Loucy (cell line): ENCODE measurements at regions not wholly inside any gene's neighbourhood (a gene's known extent, or its start where the extent isn't known, plus 50 kb on each side); places are given as distances from the start of the nearest gene placed in this dataset.

ENCODE experiments used
- H2AFZ ChIP-seq: fragments of 200-600 bp; sonication (generic); 2 replicates; pipeline ENCODE4 v1.6.0; 2016; ENCODE audit warnings: antibody characterized with exemption, mild to moderate bottlenecking, low read length, moderate library complexity
- H3F3A ChIP-seq: fragments of 200-600 bp; 2 replicates; pipeline ENCODE4 v1.6.0; 2016; ENCODE audit warnings: antibody characterized with exemption, low read depth, mild to moderate bottlenecking
- H3K27me3 ChIP-seq: fragments of 200-600 bp; sonication (generic); 2 replicates; pipeline ENCODE4 v1.6.1; 2014; ENCODE audit warnings: low read length, mild to moderate bottlenecking; ENCODE audit not compliant: insufficient read depth, poor library complexity, severe bottlenecking
- H3K36me3 ChIP-seq: fragments of 200-600 bp; sonication (generic); 2 replicates; pipeline ENCODE4 v1.6.1; 2016; ENCODE audit warnings: low read length; ENCODE audit not compliant: insufficient read depth
- H3K4me1 ChIP-seq: fragments of 200-600 bp; sonication (generic); 2 replicates; pipeline ENCODE4 v1.5.1; 2014; ENCODE audit warnings: low read length, mild to moderate bottlenecking; ENCODE audit not compliant: insufficient read depth, poor library complexity, severe bottlenecking
- H3K4me2 ChIP-seq: fragments of 200-600 bp; sonication (generic); 2 replicates; pipeline ENCODE4 v1.6.0; 2014; ENCODE audit warnings: antibody characterized with exemption, low read length, low read depth, mild to moderate bottlenecking; ENCODE audit not compliant: poor library complexity, severe bottlenecking
- H3K4me3 ChIP-seq: fragments of 200-600 bp; sonication (generic); 2 replicates; pipeline ENCODE4 v1.5.1; 2014; ENCODE audit warnings: low read length, mild to moderate bottlenecking, mixed read lengths; ENCODE audit not compliant: poor library complexity, severe bottlenecking
- H3K79me2 ChIP-seq: fragments of 200-600 bp; sonication (generic); 2 replicates; pipeline ENCODE4 v1.6.1; 2014; ENCODE audit warnings: low read length; ENCODE audit not compliant: insufficient read depth
- H3K9ac ChIP-seq: fragments of 200-600 bp; sonication (generic); 2 replicates; pipeline ENCODE4 v1.6.0; 2014; ENCODE audit warnings: mild to moderate bottlenecking, low read depth, low read length, moderate library complexity; ENCODE audit not compliant: poor library complexity, severe bottlenecking
- H3K9me2 ChIP-seq: fragments of 200-600 bp; sonication (generic); replicated peaks from 2 replicates; pipeline ENCODE4 v1.6.1; 2016; ENCODE audit warnings: low read depth, low read length, mixed read lengths
- H3K9me3 ChIP-seq: fragments of 200-600 bp; sonication (generic); 2 replicates; pipeline ENCODE4 v1.6.1; 2014; ENCODE audit warnings: mild to moderate bottlenecking, antibody characterized with exemption, low read length, low read depth; ENCODE audit not compliant: insufficient read depth
- H4K20me1 ChIP-seq: fragments of 200-600 bp; sonication (generic); 2 replicates; pipeline ENCODE4 v1.6.0; 2014; ENCODE audit warnings: antibody characterized with exemption, low read length, mild to moderate bottlenecking; ENCODE audit not compliant: insufficient read depth, poor library complexity, severe bottlenecking
- CTCF ChIP-seq: fragments of 200-600 bp; sonication (generic); conservative IDR thresholded peaks from 2 replicates; pipeline ENCODE4 v1.5.1; 2014; ENCODE audit warnings: mild to moderate bottlenecking, antibody characterized with exemption, low read length
- EZH2phosphoT487 ChIP-seq: fragments of 200-600 bp; IDR thresholded peaks from 2 replicates; pipeline ENCODE4 v1.6.1; 2018; ENCODE audit warnings: antibody characterized with exemption, mild to moderate bottlenecking, moderate library complexity, borderline replicate concordance

GRCh38 chr4:189784651-189785050, 156.0 kb upstream of the FRG1 start:
- no peaks in the 10 kb centered on the region for H3F3A ChIP-seq
- H2AFZ ChIP-seq: no peak overlapping the region
- no peaks in the 10 kb centered on the region for H3K36me3 ChIP-seq
- no peaks in the 10 kb centered on the region for H4K20me1 ChIP-seq
- H3K9me2 ChIP-seq: no peaks in the 10 kb centered on the region
- H3K4me1 ChIP-seq: peaks cover 21% of the 10 kb centered on the region
- peak overlapping the region; percentile 30 for H3K4me2 ChIP-seq
- H3K27me3 ChIP-seq: no peaks in the 10 kb centered on the region
- H3K4me3 ChIP-seq: no peak overlapping the region
- no peak overlapping the region for H3K9ac ChIP-seq
- no peak for TF ChIP-seq EZH2phosphoT487
- TF ChIP-seq CTCF: no peak
- H3K79me2 ChIP-seq: no peaks in the 10 kb centered on the region
- no peaks in the 10 kb centered on the region; the same call in 1 of the 2 replicates for H3K9me3 ChIP-seq

- Histone ChIP-seq H3K4me1 (peaks cover 21% of the 10 kb centered on the region), H3K4me2 (peak overlapping the region; percentile 30), H3K4me3 (no peak overlapping the region), H4K20me1 (no peaks in the 10 kb centered on the region), H3K9me2 (no peaks in the 10 kb centered on the region), H3K9ac (no peak overlapping the region), H3K79me2 (no peaks in the 10 kb centered on the region), H3K27me3 (no peaks in the 10 kb centered on the region), H3K36me3 (no peaks in the 10 kb centered on the region), H3K9me3 (no peaks in the 10 kb centered on the region; the same call in 1 of the 2 replicates), H3F3A (no peaks in the 10 kb centered on the region), H2AFZ (peak overlapping the region; percentile 45; the same call in 1 of the 2 replicates)
- TF ChIP-seq EZH2phosphoT487 (no peak), CTCF (no peak)
These were observed 155.4 kb upstream of the FRG1 start for GRCh38 chr4:189785257-189785656.

GRCh38 chr4:189786447-189786846, 154.2 kb upstream of the FRG1 start:
- Histone ChIP-seq H3K9ac (no peak overlapping the region), H3K36me3 (no peaks in the 10 kb centered on the region)

More at GRCh38 chr4:189786447-189786846, 154.2 kb upstream of the FRG1 start:
- Histone ChIP-seq H3K9me2 (no peaks in the 10 kb centered on the region), H3K27me3 (no peaks in the 10 kb centered on the region), H3K9me3 (no peaks in the 10 kb centered on the region; the same call in 1 of the 2 replicates), H2AFZ (no peak overlapping the region), H3K4me1 (peaks cover 21% of the 10 kb centered on the region), H4K20me1 (no peaks in the 10 kb centered on the region), H3F3A (no peaks in the 10 kb centered on the region), H3K4me3 (no peak overlapping the region), H3K79me2 (no peaks in the 10 kb centered on the region), H3K4me2 (peak overlapping the region; percentile 2)
- TF ChIP-seq EZH2phosphoT487 (no peak), CTCF (no peak)
